Osteoblast (primary cell): ENCODE measurements at regions not wholly inside any gene's neighbourhood (a gene's known extent, or its start where the extent isn't known, plus 50 kb on each side); places are given as distances from the start of the nearest gene placed in this dataset.

ENCODE experiments used
- DNase-seq: peaks from one replicate; pipeline ENCODE4 v3.0.0; 2011; ENCODE audit warnings: low spot score, mixed read lengths; ENCODE audit not compliant: insufficient read length; ENCODE audit errors: missing footprints
- H2AFZ ChIP-seq: 2 replicates; pipeline ENCODE4 v1.6.0; 2011; ENCODE audit warnings: mild to moderate bottlenecking, low read length
- H3K27ac ChIP-seq: 2 replicates; pipeline ENCODE4 v1.5.1; 2011; ENCODE audit warnings: mild to moderate bottlenecking, low read depth, low read length, moderate library complexity
- H3K27me3 ChIP-seq: 2 replicates; pipeline ENCODE4 v1.6.0; 2012; ENCODE audit warnings: mild to moderate bottlenecking, control low read depth, inconsistent platforms, low read length, moderate library complexity; ENCODE audit not compliant: insufficient read depth
- H3K36me3 ChIP-seq: 2 replicates; pipeline ENCODE4 v1.5.1; 2011; ENCODE audit warnings: mild to moderate bottlenecking, low read length, control low read depth, moderate library complexity; ENCODE audit not compliant: insufficient read depth
- H3K4me1 ChIP-seq: 2 replicates; pipeline ENCODE4 v1.5.1; 2011; ENCODE audit warnings: mild to moderate bottlenecking, low read length, control low read depth, moderate library complexity; ENCODE audit not compliant: insufficient read depth
- H3K4me2 ChIP-seq: 2 replicates; pipeline ENCODE4 v1.6.0; 2011; ENCODE audit warnings: mild to moderate bottlenecking, low read length; ENCODE audit not compliant: insufficient read depth
- H3K4me3 ChIP-seq: fragments of 200-600 bp; sonication (generic); 3 replicates; pipeline ENCODE4 v1.5.1; 2012; ENCODE audit warnings: mild to moderate bottlenecking, low read length, inconsistent platforms; ENCODE audit not compliant: insufficient read depth
- H3K79me2 ChIP-seq: 2 replicates; pipeline ENCODE4 v1.6.0; 2012; ENCODE audit warnings: mild to moderate bottlenecking, low read length, control low read depth, inconsistent platforms; ENCODE audit not compliant: insufficient read depth
- H3K9me3 ChIP-seq: 2 replicates; pipeline ENCODE4 v1.5.1; 2011; ENCODE audit warnings: low read depth, low read length, control low read depth
- H4K20me1 ChIP-seq: 2 replicates; pipeline ENCODE4 v1.6.0; 2012; ENCODE audit warnings: mild to moderate bottlenecking, low read length, control low read depth; ENCODE audit not compliant: insufficient read depth
- TF ChIP-seq, protein P1 (sequence below): IDR thresholded peaks from 2 replicates; pipeline ENCODE4 v1.5.1; 2011; ENCODE audit warnings: mild to moderate bottlenecking, low read depth, low read length, moderate library complexity; ENCODE audit errors: extremely low read depth

DNA sequence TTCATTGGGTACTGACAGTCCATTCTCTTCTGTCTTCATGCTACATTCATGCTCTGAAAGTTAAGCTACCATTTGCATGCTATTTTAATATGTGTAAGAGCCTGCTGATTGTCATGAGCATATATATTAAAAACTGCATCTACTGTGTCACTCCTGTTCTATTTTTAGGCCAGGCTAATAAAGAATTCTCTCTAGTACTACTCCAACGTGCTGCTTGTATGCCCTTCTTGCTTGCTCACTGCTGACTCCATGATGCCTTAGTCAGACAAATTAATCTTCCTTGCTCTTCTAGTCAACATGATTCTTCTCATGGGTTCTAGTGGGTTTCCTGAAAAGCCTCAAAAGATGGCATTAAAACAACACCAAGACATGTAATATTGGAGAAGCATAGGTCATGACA is 1600.1 kb downstream of the DPP10 start:
- TF ChIP-seq, protein P1, sequence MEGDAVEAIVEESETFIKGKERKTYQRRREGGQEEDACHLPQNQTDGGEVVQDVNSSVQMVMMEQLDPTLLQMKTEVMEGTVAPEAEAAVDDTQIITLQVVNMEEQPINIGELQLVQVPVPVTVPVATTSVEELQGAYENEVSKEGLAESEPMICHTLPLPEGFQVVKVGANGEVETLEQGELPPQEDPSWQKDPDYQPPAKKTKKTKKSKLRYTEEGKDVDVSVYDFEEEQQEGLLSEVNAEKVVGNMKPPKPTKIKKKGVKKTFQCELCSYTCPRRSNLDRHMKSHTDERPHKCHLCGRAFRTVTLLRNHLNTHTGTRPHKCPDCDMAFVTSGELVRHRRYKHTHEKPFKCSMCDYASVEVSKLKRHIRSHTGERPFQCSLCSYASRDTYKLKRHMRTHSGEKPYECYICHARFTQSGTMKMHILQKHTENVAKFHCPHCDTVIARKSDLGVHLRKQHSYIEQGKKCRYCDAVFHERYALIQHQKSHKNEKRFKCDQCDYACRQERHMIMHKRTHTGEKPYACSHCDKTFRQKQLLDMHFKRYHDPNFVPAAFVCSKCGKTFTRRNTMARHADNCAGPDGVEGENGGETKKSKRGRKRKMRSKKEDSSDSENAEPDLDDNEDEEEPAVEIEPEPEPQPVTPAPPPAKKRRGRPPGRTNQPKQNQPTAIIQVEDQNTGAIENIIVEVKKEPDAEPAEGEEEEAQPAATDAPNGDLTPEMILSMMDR, result no peak
- Histone ChIP-seq H3K9me3 (peaks cover 3% of the 10 kb centered on the region), H3K27me3 (no peaks in the 10 kb centered on the region), H3K27ac (no peak overlapping the region), H3K79me2 (no peaks in the 10 kb centered on the region), H3K4me3 (no peak overlapping the region), H2AFZ (no peak overlapping the region), H3K4me2 (no peak overlapping the region), H3K4me1 (no peaks in the 10 kb centered on the region), H4K20me1 (no peaks in the 10 kb centered on the region), H3K36me3 (no peaks in the 10 kb centered on the region)
- no peak for DNase-seq

DNA sequence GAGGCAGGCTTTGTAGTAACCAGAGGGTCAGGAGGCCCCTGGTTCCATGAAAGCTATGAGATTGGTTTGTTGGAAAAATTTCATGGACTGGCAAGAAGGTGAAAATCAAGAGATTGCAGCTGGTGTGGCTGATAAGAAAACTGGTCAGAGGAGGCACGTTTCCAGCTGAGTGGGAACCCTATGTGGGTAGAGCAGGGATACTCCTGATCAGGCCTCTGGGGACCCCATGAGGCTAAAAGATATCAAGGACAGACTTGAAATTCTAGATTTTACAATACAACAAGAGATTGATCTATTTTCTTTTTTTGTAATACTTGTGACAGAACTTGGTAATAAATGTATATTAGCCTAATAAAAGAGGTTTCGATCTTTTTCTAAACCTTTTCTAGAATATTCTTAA is 1615.1 kb downstream of the DPP10 start:
- no peak overlapping the region for H3K4me2 ChIP-seq
- H3K79me2 ChIP-seq, result no peaks in the 10 kb centered on the region
- no peak overlapping the region for H3K4me3 ChIP-seq
- TF ChIP-seq, protein P1, result no peak
- peaks cover 2% of the 10 kb centered on the region for H3K9me3 ChIP-seq
- H3K27ac ChIP-seq, result no peak overlapping the region
- H2AFZ ChIP-seq, result no peak overlapping the region
- H3K36me3 ChIP-seq, result no peaks in the 10 kb centered on the region
- no peaks in the 10 kb centered on the region for H3K27me3 ChIP-seq
- DNase-seq, result no peak
- no peaks in the 10 kb centered on the region for H4K20me1 ChIP-seq
- no peaks in the 10 kb centered on the region for H3K4me1 ChIP-seq

DNA sequence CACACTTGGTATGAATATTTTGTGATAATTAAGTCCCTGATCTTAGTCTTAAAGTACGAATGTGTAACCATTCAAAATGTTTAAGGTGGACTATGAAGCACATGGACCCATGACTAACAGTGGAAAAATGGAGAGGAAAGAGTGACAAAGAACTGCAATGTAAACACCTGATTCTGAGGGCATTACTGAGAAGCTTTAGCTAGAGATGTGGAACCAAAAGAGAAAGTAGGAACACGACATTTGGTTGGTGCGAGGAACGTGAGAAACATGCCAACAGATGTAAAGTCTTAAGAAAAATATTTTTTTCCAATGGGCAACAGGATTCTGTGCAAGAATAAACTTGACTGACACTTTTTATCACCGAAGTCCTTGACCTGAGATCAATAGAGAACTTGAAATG is 1618.6 kb downstream of the DPP10 start:
- TF ChIP-seq, protein P1, result no peak
- H3K4me3 ChIP-seq, result no peak overlapping the region
- DNase-seq, result no peak

DNA sequence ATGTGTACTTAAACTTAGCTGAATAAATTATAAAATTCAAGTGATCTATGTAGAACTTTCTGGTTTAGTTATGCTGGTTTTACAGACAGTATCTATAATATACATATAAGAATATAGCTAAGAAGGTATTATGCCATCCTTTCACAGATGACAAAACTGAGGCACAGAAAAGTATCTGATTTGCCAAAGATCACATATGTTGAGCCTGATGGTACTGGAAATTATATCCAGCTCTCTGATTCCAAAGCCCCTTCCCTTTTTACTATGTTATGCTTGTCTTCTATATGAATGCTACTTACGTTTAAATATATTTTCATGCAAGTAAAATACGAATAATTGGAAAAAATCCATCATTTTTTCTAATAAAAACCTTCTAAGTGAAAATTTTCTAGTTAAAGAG is 1631.3 kb downstream of the DPP10 start:
- no peak overlapping the region for H3K4me3 ChIP-seq
- H2AFZ ChIP-seq, result no peak overlapping the region
- no peaks in the 10 kb centered on the region for H3K27me3 ChIP-seq
- DNase-seq, result no peak
- H3K4me1 ChIP-seq, result no peaks in the 10 kb centered on the region
- H4K20me1 ChIP-seq, result no peaks in the 10 kb centered on the region
- TF ChIP-seq, protein P1, result no peak
- H3K9me3 ChIP-seq, result no peaks in the 10 kb centered on the region
- no peaks in the 10 kb centered on the region for H3K79me2 ChIP-seq
- no peak overlapping the region for H3K27ac ChIP-seq
- no peaks in the 10 kb centered on the region for H3K36me3 ChIP-seq
- H3K4me2 ChIP-seq, result no peak overlapping the region

More for the DNA sequence above, 1618.6 kb downstream of the DPP10 start:
- Histone ChIP-seq H3K9me3 (peaks cover 2% of the 10 kb centered on the region), H3K4me1 (no peaks in the 10 kb centered on the region), H2AFZ (no peak overlapping the region), H3K4me2 (no peak overlapping the region), H4K20me1 (no peaks in the 10 kb centered on the region), H3K27me3 (no peaks in the 10 kb centered on the region), H3K36me3 (no peaks in the 10 kb centered on the region), H3K79me2 (no peaks in the 10 kb centered on the region), H3K27ac (no peak overlapping the region)
